Suprapubic skin (tissue), 4 donors: ENCODE measurements at regions not wholly inside any gene's neighbourhood (a gene's known extent, or its start where the extent isn't known, plus 50 kb on each side); places are given as distances from the start of the nearest gene placed in this dataset.

Experiments
- CTCF ChIP-seq, 2 donors: fragments of 200-600 bp in 1 of 2; fragments of 450-650 bp in 1 of 2; sonication (generic) in 1 of 2; IDR thresholded peaks; one replicate each; pipeline ENCODE4 v1.5.1; 2016 to 2019; ENCODE audit warnings: antibody characterized with exemption in 2 of 2, mild to moderate bottlenecking in 1 of 2, moderate library complexity in 1 of 2
- EP300 ChIP-seq: sonication (generic); formaldehyde crosslinking; IDR thresholded peaks from one replicate; pipeline ENCODE4 v1.6.1; 2017; ENCODE audit warnings: antibody characterized with exemption
- POLR2A ChIP-seq, 2 donors: fragments of 450-650 bp; IDR thresholded peaks; one replicate each; pipeline ENCODE4 v1.6.1; 2017; ENCODE audit warnings: antibody characterized with exemption in 2 of 2, mild to moderate bottlenecking in 2 of 2, moderate library complexity in 2 of 2
- POLR2AphosphoS5 ChIP-seq, 3 donors: sonication (generic); formaldehyde crosslinking; IDR thresholded peaks; one replicate each; pipeline ENCODE4 v1.6.1; 2017; ENCODE audit warnings: antibody characterized with exemption in 3 of 3

GRCh38 chr3:41064526-41064925 lies 134.8 kb upstream of the CTNNB1 start:
- TF ChIP-seq POLR2A (IDR thresholded peaks at IDR 0.05) (no peak), EP300 (no peak), CTCF (IDR thresholded peaks at IDR 0.05) (no peak), POLR2AphosphoS5 (IDR thresholded peaks at IDR 0.05) (no peak)
